ENCODE measurements at regions not wholly inside any gene's neighbourhood (a gene's known extent, or its start where the extent isn't known, plus 50 kb on each side); places are given as distances from the start of the nearest gene placed in this dataset.
"Not testable (repeated sequence)": the region's sequence is repeated elsewhere in the genome, so short reads cannot be mapped to it uniquely, and the experiment has no call there.

DNA sequence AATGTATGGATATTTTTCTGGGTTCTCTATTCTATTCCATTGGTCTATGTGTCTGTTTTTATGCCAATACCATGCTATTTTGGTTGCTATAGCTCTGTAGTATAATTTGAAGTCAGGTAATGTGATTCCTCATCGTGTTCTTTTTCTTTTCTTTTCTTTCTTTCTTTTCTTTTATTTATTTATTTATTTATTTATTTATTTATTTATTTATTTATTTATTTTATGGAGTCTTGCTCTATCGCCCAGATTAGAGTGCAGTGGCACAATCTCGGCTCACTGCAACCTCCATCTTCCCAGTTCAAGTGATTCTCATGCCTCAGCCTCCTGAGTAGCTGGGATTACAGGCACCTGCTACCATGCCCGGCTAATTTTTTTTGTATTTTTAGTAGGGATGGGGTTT, 315.2 kb downstream of the SV2B start:
- DNase-seq: not testable (repeated sequence)

DNA sequence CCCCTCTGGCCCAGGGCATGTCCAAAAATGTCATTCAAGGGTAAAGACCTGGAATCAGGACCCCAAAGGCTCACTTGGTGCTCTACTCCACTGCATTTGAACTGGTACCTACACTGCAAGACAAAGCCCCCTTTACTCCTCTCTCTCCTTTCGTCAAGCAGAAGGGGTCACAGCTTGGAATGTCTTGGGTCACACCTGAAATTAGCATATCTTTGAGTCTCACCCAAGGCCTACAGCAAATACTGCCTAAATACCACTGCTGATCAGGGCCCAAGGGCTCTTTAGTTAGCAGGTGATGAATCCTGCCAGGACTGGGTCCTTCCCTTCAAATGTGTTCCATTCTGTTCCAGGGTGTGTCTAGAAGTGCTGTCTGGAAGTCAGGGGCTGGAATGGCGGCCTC, 320.6 kb downstream of the SV2B start:
- no peak for DNase-seq

DNA sequence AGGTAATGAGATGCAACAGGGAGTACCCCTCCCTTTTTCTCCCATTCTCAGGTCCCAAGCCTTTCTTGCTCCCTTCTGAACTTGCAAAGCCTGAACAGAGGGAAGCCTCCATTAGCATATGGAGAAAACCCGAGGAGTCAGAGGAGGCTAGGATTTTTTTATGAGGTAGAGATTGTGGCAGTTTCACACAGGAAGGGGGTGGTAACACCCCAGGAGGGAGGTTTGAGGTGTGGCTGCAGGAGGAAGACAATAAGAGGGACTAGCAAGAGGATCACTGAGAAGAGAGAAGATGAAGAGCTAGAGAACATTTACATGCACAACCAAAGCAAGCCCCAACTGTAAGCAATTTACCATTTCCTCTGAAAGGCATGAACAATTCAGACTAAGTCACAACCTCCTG, 322.7 kb downstream of the SV2B start:
- no peak for DNase-seq

- DNase-seq: no peak
Measured at GRCh38 chr15:91424001-91424400, 323.9 kb downstream of the SV2B start.

- DNase-seq: no peak
Measured at GRCh38 chr15:91426412-91426811, 326.4 kb downstream of the SV2B start.

GRCh38 chr15:91429973-91430372, 329.9 kb downstream of the SV2B start:
- DNase-seq: no peak

GRCh38 chr15:91431041-91431715, 331.1 kb downstream of the SV2B start:
- no peak for DNase-seq

DNA sequence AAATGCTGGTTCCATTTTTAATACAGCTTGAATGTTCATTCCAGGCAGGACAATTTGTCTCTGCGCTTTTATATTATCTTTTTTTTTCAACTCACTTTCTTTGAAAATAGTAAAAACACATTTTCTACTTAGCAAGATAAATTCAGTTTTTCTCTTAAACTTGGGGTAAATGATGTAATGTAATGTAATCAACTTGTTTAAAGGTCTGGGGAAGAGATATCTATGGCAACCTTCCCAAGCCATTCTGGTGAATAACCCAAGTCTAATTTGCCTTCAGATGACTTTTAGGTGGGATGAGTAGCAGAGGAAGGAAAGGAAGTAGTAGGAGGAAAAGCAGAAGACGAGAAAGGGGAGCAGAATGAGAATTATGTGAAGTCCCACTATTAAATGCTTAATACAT, 335.1 kb downstream of the SV2B start:
- DNase-seq: no peak

GRCh38 chr15:91444656-91445055, 344.6 kb downstream of the SV2B start:
- DNase-seq: no peak

DNA sequence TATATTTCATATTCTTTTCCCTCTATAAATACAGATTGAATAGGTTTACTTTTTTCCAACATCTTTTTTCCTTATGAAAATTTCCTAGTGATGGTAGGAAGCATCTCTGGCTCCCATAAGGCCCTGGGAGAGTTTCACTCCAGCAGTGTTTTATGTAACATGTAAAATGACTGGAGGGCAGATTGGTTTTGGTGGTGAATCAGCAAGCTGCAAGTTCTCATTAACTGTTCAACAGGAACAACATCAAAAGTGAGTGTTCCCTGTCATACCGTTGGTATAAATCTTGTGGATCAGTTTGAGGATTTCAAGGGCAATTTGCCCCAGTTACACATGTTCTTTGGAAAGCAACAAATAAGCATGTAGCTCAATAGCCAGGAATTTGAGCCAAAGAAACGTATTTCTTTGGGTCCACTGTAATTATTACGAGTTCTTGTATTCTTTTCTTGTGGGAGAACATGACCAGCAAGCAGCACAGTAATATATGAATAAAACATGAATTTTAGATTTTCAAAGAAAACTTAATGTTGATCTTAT, 345.7 kb downstream of the SV2B start:
- no peak for DNase-seq

DNA sequence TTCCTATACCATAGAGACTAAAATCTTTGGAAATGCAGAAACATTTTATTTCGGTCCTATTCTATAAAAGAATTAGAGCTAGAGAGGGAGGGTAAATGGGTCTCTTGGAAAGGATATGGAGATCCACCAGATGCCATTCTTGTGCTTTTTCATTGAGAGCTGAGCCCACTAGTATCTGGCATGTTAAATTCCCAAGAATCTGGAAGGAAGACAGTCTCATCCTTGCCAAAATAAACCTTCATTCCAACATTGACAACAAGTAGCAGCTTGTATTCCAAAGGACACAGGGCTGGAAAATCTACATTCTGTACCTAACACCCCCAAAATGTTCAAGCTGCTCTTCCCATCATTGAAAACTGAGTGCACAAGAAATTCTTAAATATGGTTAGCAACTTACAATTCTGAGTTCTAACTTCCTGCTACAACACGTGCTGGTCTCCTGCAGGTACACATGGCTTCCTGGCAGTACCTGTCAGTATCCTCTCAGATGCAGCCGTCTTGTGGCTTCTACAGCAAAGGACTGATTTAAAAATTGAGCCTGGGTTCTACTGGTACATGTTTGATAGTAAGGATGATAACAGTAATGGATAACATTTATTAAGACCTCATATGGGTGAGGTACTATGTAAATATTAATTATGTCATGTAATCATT, 348.1 kb downstream of the SV2B start:
- DNase-seq: no peak

- not testable (repeated sequence) for DNase-seq
Measured at GRCh38 chr15:91453376-91453775, 353.3 kb downstream of the SV2B start.

GRCh38 chr15:91456251-91456718, 356.2 kb downstream of the SV2B start:
- no peak for DNase-seq

GRCh38 chr15:91456921-91457320, 356.9 kb downstream of the SV2B start:
- no peak for DNase-seq

GRCh38 chr15:91461377-91461776, 361.3 kb downstream of the SV2B start:
- no peak for DNase-seq

- DNase-seq: no peak
Measured at GRCh38 chr15:91465086-91465485, 365.0 kb downstream of the SV2B start.

DNA sequence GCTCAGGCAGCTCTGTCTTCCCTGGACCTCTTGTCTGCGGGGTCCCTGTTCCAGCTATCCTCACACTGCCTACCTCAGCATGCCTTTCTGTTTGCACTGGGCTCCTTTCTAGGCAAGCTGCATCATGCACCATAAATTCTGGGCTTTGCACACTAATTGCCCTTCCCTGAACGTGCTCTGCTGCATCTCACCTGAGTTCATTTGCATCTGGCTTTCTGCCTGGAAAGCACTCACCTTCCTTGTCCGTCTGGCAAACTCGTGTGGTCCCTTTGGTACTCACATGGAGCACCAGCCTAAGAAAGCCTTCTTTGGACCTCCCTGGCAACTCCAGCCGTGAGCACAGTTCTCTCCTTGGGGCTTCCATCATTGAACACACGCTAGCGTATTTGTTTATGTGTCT, 365.6 kb downstream of the SV2B start:
- DNase-seq: no peak

DNA sequence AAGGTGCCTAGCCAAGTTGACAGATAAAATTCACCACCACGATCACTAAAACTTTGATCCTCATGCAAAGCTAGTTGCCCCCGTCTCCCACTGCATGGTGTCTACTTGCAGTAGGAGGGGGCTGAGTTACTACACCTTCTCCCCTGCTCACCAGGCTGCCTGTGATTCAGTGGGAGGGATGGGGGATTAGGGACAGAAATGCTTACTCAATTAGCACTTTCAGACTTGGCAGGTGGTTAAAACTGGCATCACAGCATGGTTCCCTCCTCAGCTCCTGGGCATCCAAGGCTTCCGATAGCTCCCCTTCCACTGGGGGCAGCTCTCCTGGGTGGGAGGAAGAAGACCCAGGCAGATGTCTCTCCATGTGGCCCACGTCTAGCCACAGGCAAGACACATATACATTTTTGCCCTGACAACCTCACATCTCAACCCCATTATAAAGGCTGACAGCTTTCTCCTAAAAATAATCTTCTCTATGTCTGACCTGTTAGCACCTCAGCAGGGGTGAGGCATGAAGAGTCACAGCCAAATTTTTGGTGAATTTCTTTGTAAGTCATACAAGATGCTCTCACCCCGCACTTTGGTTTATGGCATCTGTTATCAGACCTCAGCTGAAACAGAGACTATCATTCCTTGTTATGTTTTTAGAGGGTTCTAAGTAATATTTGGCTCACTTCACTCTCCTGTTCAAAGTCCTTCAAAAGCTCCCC, 369.0 kb downstream of the SV2B start:
- DNase-seq: no peak

- no peak for DNase-seq
Measured at GRCh38 chr15:91469632-91470567, 369.8 kb downstream of the SV2B start.

- peak; percentile 36 for DNase-seq
Measured at GRCh38 chr15:91471468-91471867, 371.4 kb downstream of the SV2B start.

- peak; percentile 17 for DNase-seq
Measured at GRCh38 chr15:91472316-91472756, 372.3 kb downstream of the SV2B start.

GRCh38 chr15:91473894-91474545, 374.0 kb downstream of the SV2B start:
- DNase-seq: no peak
